Karpas-422 (cell line): ENCODE measurements at regions not wholly inside any gene's neighbourhood (a gene's known extent, or its start where the extent isn't known, plus 50 kb on each side); places are given as distances from the start of the nearest gene placed in this dataset.

ENCODE experiments used
- DNase-seq: peaks from one replicate; pipeline ENCODE4 v3.0.0-alpha.2; 2015
- H2AFZ ChIP-seq: fragments of 200-600 bp; sonication (generic); 2 replicates; pipeline ENCODE4 v1.6.1; 2014; ENCODE audit warnings: antibody characterized with exemption, low read length, mixed read lengths
- H3K27ac ChIP-seq: fragments of 200-600 bp; sonication (generic); 2 replicates; pipeline ENCODE4 v1.5.1; 2014; ENCODE audit warnings: mild to moderate bottlenecking, low read length, moderate library complexity
- H3K27me3 ChIP-seq: fragments of 200-600 bp; sonication (generic); 2 replicates; pipeline ENCODE4 v1.6.1; 2014; ENCODE audit warnings: low read length, mixed read lengths
- H3K36me3 ChIP-seq: fragments of 200-600 bp; sonication (generic); 2 replicates; pipeline ENCODE4 v1.6.1; 2014; ENCODE audit warnings: low read length, mixed read lengths; ENCODE audit not compliant: insufficient read depth
- H3K4me1 ChIP-seq: fragments of 200-600 bp; sonication (generic); 2 replicates; pipeline ENCODE4 v1.6.1; 2014; ENCODE audit warnings: mild to moderate bottlenecking, low read length, mixed read lengths
- H3K4me2 ChIP-seq: fragments of 200-600 bp; sonication (generic); 2 replicates; pipeline ENCODE4 v1.6.1; 2014; ENCODE audit warnings: low read length, low read depth, mild to moderate bottlenecking; ENCODE audit not compliant: poor library complexity, severe bottlenecking
- H3K4me3 ChIP-seq: fragments of 200-600 bp; sonication (generic); 2 replicates; pipeline ENCODE4 v1.5.1; 2014; ENCODE audit warnings: mild to moderate bottlenecking, antibody characterized with exemption, low read length, mixed read lengths
- H3K79me2 ChIP-seq: fragments of 200-600 bp; sonication (generic); 2 replicates; pipeline ENCODE4 v1.6.1; 2014; ENCODE audit warnings: mild to moderate bottlenecking, low read length, mixed read lengths
- H3K9ac ChIP-seq: fragments of 200-600 bp; sonication (generic); 2 replicates; pipeline ENCODE4 v1.6.0; 2014; ENCODE audit warnings: low read length
- H3K9me2 ChIP-seq: fragments of 200-600 bp; sonication (generic), shearing (Covaris generic); replicated peaks from 2 replicates; pipeline ENCODE4 v1.6.0; 2014; ENCODE audit warnings: mild to moderate bottlenecking, low read length, moderate library complexity; ENCODE audit not compliant: insufficient read depth
- H3K9me3 ChIP-seq: fragments of 300-700, 200-600 bp; sonication (generic); 2 replicates; pipeline ENCODE4 v1.6.1; 2014; ENCODE audit warnings: low read length, mixed read lengths
- H4K20me1 ChIP-seq: fragments of 200-600 bp; sonication (generic); 2 replicates; pipeline ENCODE4 v1.6.1; 2014; ENCODE audit warnings: mild to moderate bottlenecking, antibody characterized with exemption, low read length, low read depth; ENCODE audit not compliant: insufficient read depth

- H4K20me1 ChIP-seq = no peaks in the 10 kb centered on the region
- H3K27me3 ChIP-seq = no peaks in the 10 kb centered on the region
- no peak for DNase-seq
- no peaks in the 10 kb centered on the region for H3K79me2 ChIP-seq
- H2AFZ ChIP-seq = no peak overlapping the region
- no peaks in the 10 kb centered on the region for H3K4me1 ChIP-seq
- no peaks in the 10 kb centered on the region for H3K9me2 ChIP-seq
- no peak overlapping the region for H3K9ac ChIP-seq
- H3K4me2 ChIP-seq = no peak overlapping the region
- no peak overlapping the region for H3K4me3 ChIP-seq
- H3K27ac ChIP-seq = no peak overlapping the region
- no peaks in the 10 kb centered on the region for H3K36me3 ChIP-seq
- H3K9me3 ChIP-seq = no peaks in the 10 kb centered on the region
Observed at GRCh38 chr1:24992761-24993211, 62.7 kb upstream of the RUNX3 start.

- Histone ChIP-seq H3K4me2 (no peak overlapping the region), H3K27ac (no peak overlapping the region), H3K9ac (no peak overlapping the region), H2AFZ (no peak overlapping the region), H3K36me3 (no peaks in the 10 kb centered on the region), H3K4me1 (no peaks in the 10 kb centered on the region), H3K4me3 (no peak overlapping the region), H3K9me3 (no peaks in the 10 kb centered on the region), H3K79me2 (no peaks in the 10 kb centered on the region), H3K9me2 (no peaks in the 10 kb centered on the region), H4K20me1 (no peaks in the 10 kb centered on the region), H3K27me3 (no peaks in the 10 kb centered on the region)
- no peak for DNase-seq
Observed at GRCh38 chr1:24992124-24992760, 62.2 kb upstream of the RUNX3 start.

- Histone ChIP-seq H3K79me2 (no peaks in the 10 kb centered on the region), H3K4me2 (no peak overlapping the region), H4K20me1 (no peaks in the 10 kb centered on the region), H3K4me3 (no peak overlapping the region), H2AFZ (no peak overlapping the region), H3K9me2 (no peaks in the 10 kb centered on the region), H3K36me3 (no peaks in the 10 kb centered on the region), H3K9me3 (no peaks in the 10 kb centered on the region), H3K9ac (no peak overlapping the region), H3K4me1 (no peaks in the 10 kb centered on the region), H3K27me3 (no peaks in the 10 kb centered on the region), H3K27ac (no peak overlapping the region)
- no peak for DNase-seq
Observed at GRCh38 chr1:24991697-24992096, 61.6 kb upstream of the RUNX3 start.

GRCh38 chr1:24990779-24991641 is 60.9 kb upstream of the RUNX3 start:
- H3K9ac ChIP-seq = no peak overlapping the region
- H3K79me2 ChIP-seq = no peaks in the 10 kb centered on the region
- H4K20me1 ChIP-seq = no peaks in the 10 kb centered on the region
- no peak overlapping the region for H2AFZ ChIP-seq
- H3K4me2 ChIP-seq = no peak overlapping the region
- H3K36me3 ChIP-seq = no peaks in the 10 kb centered on the region
- no peak overlapping the region for H3K27ac ChIP-seq
- H3K9me2 ChIP-seq = no peaks in the 10 kb centered on the region
- H3K4me1 ChIP-seq = no peaks in the 10 kb centered on the region
- DNase-seq = peak; percentile 63
- no peaks in the 10 kb centered on the region for H3K27me3 ChIP-seq
- no peak overlapping the region for H3K4me3 ChIP-seq
- H3K9me3 ChIP-seq = no peaks in the 10 kb centered on the region

- DNase-seq = no peak
- no peaks in the 10 kb centered on the region for H4K20me1 ChIP-seq
- no peaks in the 10 kb centered on the region for H3K4me1 ChIP-seq
- no peak overlapping the region for H2AFZ ChIP-seq
- H3K4me3 ChIP-seq = no peak overlapping the region
- no peak overlapping the region for H3K4me2 ChIP-seq
- no peaks in the 10 kb centered on the region for H3K36me3 ChIP-seq
- no peaks in the 10 kb centered on the region for H3K9me2 ChIP-seq
- H3K9ac ChIP-seq = no peak overlapping the region
- H3K27me3 ChIP-seq = no peaks in the 10 kb centered on the region
- no peaks in the 10 kb centered on the region for H3K79me2 ChIP-seq
- H3K27ac ChIP-seq = no peak overlapping the region
- no peaks in the 10 kb centered on the region for H3K9me3 ChIP-seq
Observed at GRCh38 chr1:24990136-24990535, 60.1 kb upstream of the RUNX3 start.

GRCh38 chr1:24989082-24989481 is 59.0 kb upstream of the RUNX3 start:
- Histone ChIP-seq H3K4me2 (no peak overlapping the region), H3K27ac (no peak overlapping the region), H3K79me2 (no peaks in the 10 kb centered on the region), H3K9ac (no peak overlapping the region), H3K4me3 (no peak overlapping the region), H3K4me1 (no peaks in the 10 kb centered on the region), H3K27me3 (no peaks in the 10 kb centered on the region), H4K20me1 (no peaks in the 10 kb centered on the region), H3K9me3 (no peaks in the 10 kb centered on the region), H2AFZ (no peak overlapping the region), H3K36me3 (no peaks in the 10 kb centered on the region), H3K9me2 (no peaks in the 10 kb centered on the region)
- no peak for DNase-seq

GRCh38 chr1:24988558-24988912 is 58.5 kb upstream of the RUNX3 start:
- Histone ChIP-seq H3K9ac (no peak overlapping the region), H3K4me3 (no peak overlapping the region), H3K27ac (no peak overlapping the region), H2AFZ (no peak overlapping the region), H3K4me1 (no peaks in the 10 kb centered on the region), H3K36me3 (no peaks in the 10 kb centered on the region), H3K9me2 (no peaks in the 10 kb centered on the region), H3K9me3 (no peaks in the 10 kb centered on the region), H3K79me2 (no peaks in the 10 kb centered on the region), H3K27me3 (no peaks in the 10 kb centered on the region), H4K20me1 (no peaks in the 10 kb centered on the region), H3K4me2 (no peak overlapping the region)
- no peak for DNase-seq

GRCh38 chr1:24987875-24988557 is 57.9 kb upstream of the RUNX3 start:
- Histone ChIP-seq H3K27me3 (no peaks in the 10 kb centered on the region), H2AFZ (no peak overlapping the region), H3K9me3 (no peaks in the 10 kb centered on the region), H3K36me3 (no peaks in the 10 kb centered on the region), H3K9me2 (no peaks in the 10 kb centered on the region), H3K79me2 (no peaks in the 10 kb centered on the region), H3K4me3 (no peak overlapping the region), H3K4me2 (no peak overlapping the region), H3K4me1 (no peaks in the 10 kb centered on the region), H4K20me1 (no peaks in the 10 kb centered on the region), H3K27ac (no peak overlapping the region), H3K9ac (no peak overlapping the region)
- DNase-seq = peak; percentile 69
